ENCODE measurements at regions not wholly inside any gene's neighbourhood (a gene's known extent, or its start where the extent isn't known, plus 50 kb on each side); places are given as distances from the start of the nearest gene placed in this dataset.

DNA sequence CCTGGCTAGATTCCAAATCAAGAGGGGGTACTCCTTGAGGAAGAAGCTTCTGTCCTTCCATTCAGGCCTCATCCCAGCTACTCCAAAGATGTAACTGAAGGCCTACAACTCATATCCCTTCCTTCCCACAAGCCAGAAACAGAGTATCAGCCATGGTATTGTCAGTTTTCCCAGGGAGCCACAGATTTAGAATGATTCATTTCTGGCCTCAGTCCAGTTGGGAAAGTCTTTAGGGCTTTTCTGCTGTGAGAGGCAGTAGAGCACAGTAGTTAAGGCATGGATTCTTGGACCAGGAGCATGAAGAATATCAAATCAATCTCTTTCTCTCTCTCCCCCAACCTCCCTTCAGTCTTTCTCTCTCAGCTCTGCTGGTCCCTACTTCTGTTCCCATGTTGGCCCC, 505.0 kb downstream of the BCOR start:
- H3K27ac ChIP-seq = no peak overlapping the region
- H3K4me3 ChIP-seq (IDR thresholded peaks at IDR 0.05; ENCODE audit: insufficient read depth, low read depth, low read length) = no peak overlapping the region
- no peaks in the 10 kb centered on the region for H3K27me3 ChIP-seq (ENCODE audit: insufficient read depth, low read depth)
- H3K4me2 ChIP-seq = no peak overlapping the region
- no peak overlapping the region for H3K9ac ChIP-seq
- H4K20me1 ChIP-seq (ENCODE audit: insufficient read depth) = no peaks in the 10 kb centered on the region
- H3K36me3 ChIP-seq (ENCODE audit: insufficient read depth) = no peaks in the 10 kb centered on the region
- H2AFZ ChIP-seq (ENCODE audit: low read depth) = no peak overlapping the region
- H3K79me2 ChIP-seq (ENCODE audit: insufficient read depth, low read depth) = no peaks in the 10 kb centered on the region
- TF ChIP-seq, protein P1, sequence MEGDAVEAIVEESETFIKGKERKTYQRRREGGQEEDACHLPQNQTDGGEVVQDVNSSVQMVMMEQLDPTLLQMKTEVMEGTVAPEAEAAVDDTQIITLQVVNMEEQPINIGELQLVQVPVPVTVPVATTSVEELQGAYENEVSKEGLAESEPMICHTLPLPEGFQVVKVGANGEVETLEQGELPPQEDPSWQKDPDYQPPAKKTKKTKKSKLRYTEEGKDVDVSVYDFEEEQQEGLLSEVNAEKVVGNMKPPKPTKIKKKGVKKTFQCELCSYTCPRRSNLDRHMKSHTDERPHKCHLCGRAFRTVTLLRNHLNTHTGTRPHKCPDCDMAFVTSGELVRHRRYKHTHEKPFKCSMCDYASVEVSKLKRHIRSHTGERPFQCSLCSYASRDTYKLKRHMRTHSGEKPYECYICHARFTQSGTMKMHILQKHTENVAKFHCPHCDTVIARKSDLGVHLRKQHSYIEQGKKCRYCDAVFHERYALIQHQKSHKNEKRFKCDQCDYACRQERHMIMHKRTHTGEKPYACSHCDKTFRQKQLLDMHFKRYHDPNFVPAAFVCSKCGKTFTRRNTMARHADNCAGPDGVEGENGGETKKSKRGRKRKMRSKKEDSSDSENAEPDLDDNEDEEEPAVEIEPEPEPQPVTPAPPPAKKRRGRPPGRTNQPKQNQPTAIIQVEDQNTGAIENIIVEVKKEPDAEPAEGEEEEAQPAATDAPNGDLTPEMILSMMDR (conservative IDR thresholded peaks at IDR 0.05; ENCODE audit: low read depth, low read length) = no peak
- H3K4me1 ChIP-seq (ENCODE audit: low read depth, poor library complexity, severe bottlenecking) = no peaks in the 10 kb centered on the region

DNA sequence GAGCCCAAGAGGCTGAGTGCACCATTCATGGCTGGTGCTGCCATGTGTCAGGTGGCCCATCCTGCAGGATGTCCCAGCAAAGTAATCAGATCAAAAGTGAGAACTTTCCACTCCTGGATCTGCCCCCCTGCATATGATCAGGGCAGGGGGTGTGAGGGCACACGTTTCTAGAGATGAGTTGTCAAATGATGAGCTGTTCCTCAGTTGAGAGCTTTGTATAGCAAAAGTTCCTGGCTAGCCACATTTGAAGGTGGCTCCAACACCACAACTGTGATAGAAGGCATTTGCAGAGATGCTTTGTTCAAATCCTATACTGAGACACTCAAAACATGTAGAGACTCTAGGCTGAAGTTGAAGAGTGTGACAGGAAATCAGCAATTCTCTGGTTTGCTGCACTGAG, 501.8 kb downstream of the BCOR start:
- Histone ChIP-seq H2AFZ (ENCODE audit: low read depth) (no peak overlapping the region), H3K27ac (no peak overlapping the region), H3K27me3 (ENCODE audit: insufficient read depth, low read depth) (no peaks in the 10 kb centered on the region), H3K4me2 (no peak overlapping the region), H3K79me2 (ENCODE audit: insufficient read depth, low read depth) (no peaks in the 10 kb centered on the region), H3K4me1 (ENCODE audit: low read depth, poor library complexity, severe bottlenecking) (peaks cover 4% of the 10 kb centered on the region), H4K20me1 (ENCODE audit: insufficient read depth) (no peaks in the 10 kb centered on the region), H3K36me3 (ENCODE audit: insufficient read depth) (no peaks in the 10 kb centered on the region), H3K9ac (no peak overlapping the region), H3K4me3 (IDR thresholded peaks at IDR 0.05; ENCODE audit: insufficient read depth, low read depth, low read length) (no peak overlapping the region)
- TF ChIP-seq, protein P1 (conservative IDR thresholded peaks at IDR 0.05; ENCODE audit: low read depth, low read length) = no peak

DNA sequence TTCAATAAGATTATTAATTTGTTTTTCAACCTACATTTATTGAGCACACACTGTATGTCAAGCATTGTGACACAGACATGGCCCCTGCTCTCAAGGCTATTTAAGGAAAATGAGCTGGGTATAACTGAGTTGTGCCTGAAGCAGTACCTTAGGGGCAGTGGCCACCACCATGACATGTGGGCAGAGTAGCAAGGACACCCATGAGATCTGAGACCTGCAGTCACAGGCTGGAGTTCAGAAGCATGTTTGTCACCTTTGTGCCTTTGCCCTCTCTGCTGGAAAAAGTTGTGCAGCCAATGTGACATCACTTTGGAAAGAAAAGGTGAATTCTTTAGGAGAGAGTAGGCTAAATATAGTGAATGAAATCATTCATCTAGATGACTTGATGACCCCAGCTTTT, 501.3 kb downstream of the BCOR start:
- Histone ChIP-seq H3K4me3 (IDR thresholded peaks at IDR 0.05; ENCODE audit: insufficient read depth, low read depth, low read length) (no peak overlapping the region), H3K36me3 (ENCODE audit: insufficient read depth) (no peaks in the 10 kb centered on the region), H2AFZ (ENCODE audit: low read depth) (no peak overlapping the region), H3K27ac (no peak overlapping the region), H4K20me1 (ENCODE audit: insufficient read depth) (no peaks in the 10 kb centered on the region), H3K4me1 (ENCODE audit: low read depth, poor library complexity, severe bottlenecking) (peaks cover 4% of the 10 kb centered on the region), H3K27me3 (ENCODE audit: insufficient read depth, low read depth) (no peaks in the 10 kb centered on the region), H3K9ac (no peak overlapping the region), H3K79me2 (ENCODE audit: insufficient read depth, low read depth) (no peaks in the 10 kb centered on the region), H3K4me2 (no peak overlapping the region)
- TF ChIP-seq, protein P1 (conservative IDR thresholded peaks at IDR 0.05; ENCODE audit: low read depth, low read length) = no peak

DNA sequence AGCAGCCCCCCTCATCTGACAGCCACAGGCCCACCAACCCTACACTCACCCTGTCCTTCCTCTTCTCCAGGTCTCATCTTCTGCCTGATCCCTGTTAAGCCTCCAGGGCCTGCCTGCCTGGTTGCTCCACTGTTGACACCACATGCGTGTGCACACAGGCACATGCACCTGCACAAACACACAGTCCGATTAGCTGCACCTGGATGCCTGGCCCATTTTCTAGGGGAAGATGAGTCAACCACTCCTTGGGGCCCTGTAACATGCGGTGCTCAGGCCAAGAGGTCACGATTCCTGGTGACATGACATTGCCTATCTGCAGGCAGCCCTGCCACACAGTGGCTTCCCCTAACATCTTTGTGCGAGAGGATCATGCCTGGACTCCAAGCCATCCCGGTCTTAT, 498.4 kb downstream of the BCOR start:
- no peak overlapping the region for H3K4me3 ChIP-seq (IDR thresholded peaks at IDR 0.05; ENCODE audit: insufficient read depth, low read depth, low read length)
- H3K9ac ChIP-seq = no peak overlapping the region
- H4K20me1 ChIP-seq (ENCODE audit: insufficient read depth) = no peaks in the 10 kb centered on the region
- H2AFZ ChIP-seq (ENCODE audit: low read depth) = no peak overlapping the region
- no peak overlapping the region for H3K4me2 ChIP-seq
- no peaks in the 10 kb centered on the region for H3K36me3 ChIP-seq (ENCODE audit: insufficient read depth)
- no peak overlapping the region for H3K27ac ChIP-seq
- TF ChIP-seq, protein P1 (conservative IDR thresholded peaks at IDR 0.05; ENCODE audit: low read depth, low read length) = no peak
- peaks cover 4% of the 10 kb centered on the region for H3K4me1 ChIP-seq (ENCODE audit: low read depth, poor library complexity, severe bottlenecking)
- no peaks in the 10 kb centered on the region for H3K79me2 ChIP-seq (ENCODE audit: insufficient read depth, low read depth)
- H3K27me3 ChIP-seq (ENCODE audit: insufficient read depth, low read depth) = no peaks in the 10 kb centered on the region
